Neuronal stem cell (in vitro differentiated cells): ENCODE measurements at regions not wholly inside any gene's neighbourhood (a gene's known extent, or its start where the extent isn't known, plus 50 kb on each side); places are given as distances from the start of the nearest gene placed in this dataset.
"Not testable (repeated sequence)": the region's sequence is repeated elsewhere in the genome, so short reads cannot be mapped to it uniquely, and the experiment has no call there.

ENCODE experiments used
- DNase-seq: peaks from one replicate; pipeline ENCODE4 v3.0.0-alpha.2; 2013; ENCODE audit warnings: low spot score
- H2AFZ ChIP-seq: one replicate; pipeline ENCODE4 v1.6.1; 2013; ENCODE audit warnings: mild to moderate bottlenecking, low read length, inconsistent platforms
- H2AK5ac ChIP-seq: 2 replicates; pipeline ENCODE4 v1.6.1; 2013; ENCODE audit warnings: low read depth, mild to moderate bottlenecking, inconsistent platforms, low read length, moderate library complexity, mixed read lengths
- H2BK120ac ChIP-seq: 2 replicates; pipeline ENCODE4 v1.6.1; 2013; ENCODE audit warnings: low read depth, mild to moderate bottlenecking, inconsistent platforms, low read length, moderate library complexity, mixed read lengths
- H2BK12ac ChIP-seq: one replicate; pipeline ENCODE4 v1.6.1; 2013; ENCODE audit warnings: low read length, inconsistent platforms
- H2BK15ac ChIP-seq: 2 replicates; pipeline ENCODE4 v1.6.1; 2013; ENCODE audit warnings: mild to moderate bottlenecking, low read length, inconsistent platforms, mixed read lengths
- H2BK5ac ChIP-seq: one replicate; pipeline ENCODE4 v1.6.1; 2013; ENCODE audit warnings: inconsistent platforms, mild to moderate bottlenecking, low read length, moderate library complexity
- H3K14ac ChIP-seq: one replicate; pipeline ENCODE4 v1.6.1; 2013; ENCODE audit warnings: low read length, inconsistent platforms
- H3K18ac ChIP-seq: 2 replicates; pipeline ENCODE4 v1.6.1; 2013; ENCODE audit warnings: low read length, inconsistent platforms
- H3K23ac ChIP-seq: 2 replicates; pipeline ENCODE4 v1.6.1; 2013; ENCODE audit warnings: low read depth, mild to moderate bottlenecking, mixed read lengths, low read length, inconsistent platforms; ENCODE audit not compliant: poor library complexity
- H3K27ac ChIP-seq: replicated peaks from 3 replicates; pipeline ENCODE4 v1.5.1; 2013; ENCODE audit warnings: low read length, inconsistent platforms
- H3K27me3 ChIP-seq, 3 experiments: 2 replicates each; pipeline ENCODE4 v1.6.1; 2013; ENCODE audit warnings: low read length in 3 of 3, mild to moderate bottlenecking in 2 of 3, inconsistent platforms in 1 of 3, low read depth in 1 of 3, mixed read lengths in 1 of 3, moderate library complexity in 1 of 3; ENCODE audit not compliant: control insufficient read depth in 3 of 3, insufficient read depth in 3 of 3
- H3K36me3 ChIP-seq, 2 donors: replicated peaks in 1 of 2; 2 replicates each; pipeline ENCODE4 v1.6.1; 2013; ENCODE audit warnings: low read length in 2 of 2; ENCODE audit not compliant: control insufficient read depth in 2 of 2, insufficient read depth in 2 of 2
- H3K4ac ChIP-seq: 2 replicates; pipeline ENCODE4 v1.6.1; 2013; ENCODE audit warnings: inconsistent platforms, mild to moderate bottlenecking, low read length, moderate library complexity
- H3K4me1 ChIP-seq, 2 donors: 1 replicate in 1 of 2; 2 replicates in 1 of 2; pipeline ENCODE4 v1.6.1; 2013; ENCODE audit warnings: low read length in 2 of 2, low read depth in 1 of 2; ENCODE audit not compliant: control insufficient read depth in 2 of 2, insufficient read depth in 1 of 2
- H3K4me2 ChIP-seq: one replicate; pipeline ENCODE4 v1.6.1; 2013; ENCODE audit warnings: mild to moderate bottlenecking, low read length, inconsistent platforms; ENCODE audit not compliant: insufficient read depth, poor library complexity, severe bottlenecking
- H3K4me3 ChIP-seq, 2 donors: 2 replicates each; pipeline ENCODE4 v1.5.1; 2013; ENCODE audit warnings: low read length in 2 of 2, mild to moderate bottlenecking in 2 of 2, inconsistent platforms in 1 of 2, moderate library complexity in 1 of 2
- H3K79me1 ChIP-seq: one replicate; pipeline ENCODE4 v1.6.1; 2013; ENCODE audit warnings: low read depth, mild to moderate bottlenecking, inconsistent platforms, low read length, moderate library complexity
- H3K9ac ChIP-seq: one replicate; pipeline ENCODE4 v1.6.1; 2013; ENCODE audit warnings: mild to moderate bottlenecking, low read depth, low read length, inconsistent platforms; ENCODE audit not compliant: poor library complexity
- H3K9me3 ChIP-seq, 2 donors: replicated peaks in 1 of 2; 2 replicates each; pipeline versions ENCODE3 to v1.6.1; 2013; ENCODE audit warnings: low read length in 2 of 2, mild to moderate bottlenecking in 2 of 2, inconsistent platforms in 1 of 2, low read depth in 1 of 2, mixed read lengths in 1 of 2, moderate library complexity in 1 of 2; ENCODE audit not compliant: control insufficient read depth in 2 of 2, insufficient read depth in 1 of 2
- H4K8ac ChIP-seq: one replicate; pipeline ENCODE4 v1.6.1; 2013; ENCODE audit warnings: low read depth, mild to moderate bottlenecking, inconsistent platforms, low read length, moderate library complexity
- H4K91ac ChIP-seq: one replicate; pipeline ENCODE4 v1.6.1; 2013; ENCODE audit warnings: low read length, low read depth, mild to moderate bottlenecking, inconsistent platforms; ENCODE audit not compliant: poor library complexity
- WGBS, 2 donors: extraction: QIAGEN DNeasy Blood & Tissue Kit; methylation state at CpG; one replicate each; pipeline ENCODE4 v1.1.7; 2013; ENCODE audit warnings: missing lambda C conversion rate in 2 of 2, mixed read lengths in 1 of 2; ENCODE audit not compliant: insufficient read length in 2 of 2, insufficient replicate concordance in 1 of 2; ENCODE audit errors: extremely low coverage in 2 of 2; 5-methylcytosine and 5-hydroxymethylcytosine counted together

DNA sequence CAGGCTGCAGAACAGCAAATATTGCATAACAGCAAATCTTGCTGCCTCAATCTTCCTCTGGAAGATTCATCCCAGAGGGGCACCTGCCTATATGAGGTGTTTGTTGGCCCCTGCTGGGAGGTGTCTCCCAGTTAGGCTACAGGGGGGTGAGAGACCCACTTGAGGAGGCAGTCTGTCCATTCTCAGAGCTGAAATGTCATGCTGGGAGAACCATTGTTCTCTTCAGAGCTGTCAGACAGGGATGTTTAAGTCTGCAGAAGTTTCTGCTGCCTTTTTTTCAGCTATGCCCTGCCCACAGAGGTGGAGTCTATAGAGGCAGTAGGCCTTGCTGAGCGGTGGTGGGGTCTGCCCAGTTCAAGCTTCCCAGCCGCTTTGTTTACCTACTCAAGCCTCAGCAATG, 187.7 kb downstream of the TPBG start:
- not testable (repeated sequence) for H2AK5ac ChIP-seq, H3K79me1 ChIP-seq, H2AFZ ChIP-seq, H3K9me3 ChIP-seq, H3K4ac ChIP-seq, H3K36me3 ChIP-seq, H3K14ac ChIP-seq, H2BK5ac ChIP-seq, H2BK120ac ChIP-seq, H2BK15ac ChIP-seq, H3K9ac ChIP-seq, H2BK12ac ChIP-seq, H3K4me2 ChIP-seq, DNase-seq, H3K4me1 ChIP-seq, H3K4me3 ChIP-seq, H3K27ac ChIP-seq, H4K91ac ChIP-seq, H3K18ac ChIP-seq, H3K23ac ChIP-seq, H3K27me3 ChIP-seq
- H4K8ac ChIP-seq, result peak overlapping the region; percentile 82
- WGBS, 2 donors, result no CpG with 5 or more reads among the region's 2 CpGs

DNA sequence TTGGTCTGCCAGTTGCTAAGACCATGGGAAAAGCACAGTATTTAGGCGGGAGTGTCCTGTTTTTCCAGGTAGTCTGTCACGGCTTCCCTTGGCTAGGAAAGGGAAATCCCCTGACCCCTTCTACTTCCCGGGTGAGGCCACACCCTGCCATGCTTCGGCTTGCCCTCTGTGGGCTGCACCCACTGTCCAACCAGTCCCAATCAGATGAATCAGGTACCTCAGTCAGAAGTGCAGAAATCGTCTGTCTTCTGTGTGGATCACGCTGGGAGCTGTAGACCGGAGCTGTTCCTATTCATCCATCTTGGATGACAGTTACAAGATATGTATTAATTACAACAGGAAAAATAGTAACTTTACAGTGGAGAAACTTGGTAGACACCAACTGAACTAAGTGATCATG, 188.2 kb downstream of the TPBG start:
- Histone ChIP-seq H3K27me3 (no peaks in the 10 kb centered on the region), H3K9ac (no peak overlapping the region), H3K79me1 (no peaks in the 10 kb centered on the region), H3K18ac (peak overlapping the region; percentile 71), H3K4ac (no peak overlapping the region), H3K14ac (no peak overlapping the region), H2BK120ac (no peak overlapping the region), H3K27ac (no peak overlapping the region), H2BK12ac (no peak overlapping the region), H4K8ac (peak overlapping the region; percentile 82), H3K9me3 (no peaks in the 10 kb centered on the region), H3K23ac (no peak overlapping the region), H2AFZ (no peak overlapping the region), H3K4me3 (no peak overlapping the region), H3K4me1 (no peaks in the 10 kb centered on the region), H2BK5ac (no peak overlapping the region), H3K36me3 (no peaks in the 10 kb centered on the region), H3K4me2 (no peak overlapping the region), H2AK5ac (no peak overlapping the region), H2BK15ac (no peak overlapping the region), H4K91ac (no peak overlapping the region)
- DNase-seq, result no peak
- no CpG with 5 or more reads among the region's 7 CpGs for WGBS, 2 donors

DNA sequence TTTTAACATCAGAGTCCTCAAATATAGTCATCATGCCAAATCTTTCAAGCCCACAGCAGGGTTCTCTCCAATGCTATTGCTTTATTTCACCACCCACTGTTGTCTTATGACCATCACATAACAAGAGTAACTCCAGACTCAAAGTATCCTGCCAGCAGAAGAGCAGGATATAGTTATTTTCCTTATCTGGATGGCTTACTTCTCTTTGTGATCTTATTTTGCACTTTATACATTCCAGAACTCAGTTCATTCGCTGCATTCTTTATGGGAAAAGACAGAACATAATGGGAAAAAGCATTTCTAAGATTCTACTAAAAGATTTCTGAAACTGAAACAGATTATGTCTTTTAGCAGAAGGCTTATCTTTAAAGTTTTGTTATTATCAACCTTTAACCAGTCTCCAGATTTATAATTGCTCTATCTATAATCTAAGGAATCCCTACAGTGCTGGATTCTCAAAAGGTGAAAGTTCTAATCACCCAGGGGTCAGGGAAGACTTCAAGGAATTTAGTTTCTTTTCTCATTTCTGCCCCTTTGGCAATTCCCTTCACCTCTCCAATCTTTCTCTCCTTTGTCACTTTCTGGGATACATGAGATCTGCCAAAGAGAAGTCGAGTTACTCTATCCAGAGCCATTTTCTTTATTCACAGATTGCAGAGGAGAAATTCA, 190.4 kb downstream of the TPBG start:
- Histone ChIP-seq H2BK5ac (no peak overlapping the region), H3K27me3 (no peaks in the 10 kb centered on the region), H3K4me2 (no peak overlapping the region), H2BK120ac (no peak overlapping the region), H3K23ac (no peak overlapping the region), H3K27ac (peak overlapping the region; percentile 10), H4K8ac (no peak overlapping the region), H3K4me1 (no peaks in the 10 kb centered on the region), H3K4me3 (no peak overlapping the region), H3K4ac (no peak overlapping the region), H4K91ac (no peak overlapping the region), H3K18ac (no peak overlapping the region), H2AFZ (no peak overlapping the region), H3K14ac (no peak overlapping the region), H3K9me3 (no peaks in the 10 kb centered on the region), H2BK15ac (no peak overlapping the region), H2BK12ac (no peak overlapping the region), H3K79me1 (no peaks in the 10 kb centered on the region), H3K36me3 (no peaks in the 10 kb centered on the region), H2AK5ac (no peak overlapping the region), H3K9ac (no peak overlapping the region)
- no CpG with 5 or more reads among the region's 2 CpGs for WGBS, 2 donors
- no peak for DNase-seq

DNA sequence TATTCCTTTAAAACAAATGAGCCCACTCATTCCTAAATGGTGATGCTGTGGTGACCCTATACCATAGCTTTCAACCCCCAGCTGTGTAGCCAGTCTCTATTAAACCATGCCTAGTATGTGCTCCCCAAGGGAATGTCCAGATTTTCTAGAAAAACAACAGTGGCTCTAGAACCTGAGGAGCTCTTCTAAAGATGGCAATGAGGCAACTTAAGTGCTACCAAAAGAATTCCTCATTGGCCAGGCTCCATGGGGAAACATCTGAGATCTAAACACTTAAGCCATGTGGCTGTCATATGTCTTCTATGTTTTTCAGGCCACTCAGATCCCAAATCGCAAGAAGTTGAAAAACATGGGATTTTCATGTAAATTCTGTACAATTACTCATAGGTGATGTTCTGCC, 191.0 kb downstream of the TPBG start:
- H3K4me2 ChIP-seq, result no peak overlapping the region
- H2BK5ac ChIP-seq, result no peak overlapping the region
- H3K14ac ChIP-seq, result no peak overlapping the region
- H3K36me3 ChIP-seq, result no peaks in the 10 kb centered on the region
- H3K4me1 ChIP-seq, result no peaks in the 10 kb centered on the region
- H3K27me3 ChIP-seq, result no peaks in the 10 kb centered on the region
- H2BK15ac ChIP-seq, result no peak overlapping the region
- no peak overlapping the region for H4K8ac ChIP-seq
- no peak overlapping the region for H3K23ac ChIP-seq
- H3K79me1 ChIP-seq, result no peaks in the 10 kb centered on the region
- DNase-seq, result no peak
- no peak overlapping the region for H3K27ac ChIP-seq
- no peak overlapping the region for H2BK120ac ChIP-seq
- H3K18ac ChIP-seq, result no peak overlapping the region
- H4K91ac ChIP-seq, result no peak overlapping the region
- H2BK12ac ChIP-seq, result no peak overlapping the region
- no peak overlapping the region for H3K4me3 ChIP-seq
- H3K4ac ChIP-seq, result no peak overlapping the region
- WGBS, 2 donors, result no CpG with 5 or more reads among the region's 1 CpG
- H3K9me3 ChIP-seq, result no peaks in the 10 kb centered on the region
- no peak overlapping the region for H2AFZ ChIP-seq
- no peak overlapping the region for H2AK5ac ChIP-seq
- H3K9ac ChIP-seq, result no peak overlapping the region
